ENCODE measurements at regions not wholly inside any gene's neighbourhood (a gene's known extent, or its start where the extent isn't known, plus 50 kb on each side); places are given as distances from the start of the nearest gene placed in this dataset.
A peak's percentile ranks its signal among the peaks of the same experiment; 100 is the strongest.

GRCh38 chr12:98146043-98146442 lies 369.3 kb upstream of the TMPO start:
- no peak for DNase-seq (ENCODE audit: low spot score)

GRCh38 chr12:98146487-98146886 lies 368.9 kb upstream of the TMPO start:
- no peak for DNase-seq (ENCODE audit: low spot score)

GRCh38 chr12:98149270-98149669 lies 366.1 kb upstream of the TMPO start:
- no peak for DNase-seq (ENCODE audit: low spot score)

GRCh38 chr12:98149691-98150210 lies 365.6 kb upstream of the TMPO start:
- DNase-seq (ENCODE audit: low spot score) = no peak

GRCh38 chr12:98151105-98151590 lies 364.2 kb upstream of the TMPO start:
- no peak for DNase-seq (ENCODE audit: low spot score)

GRCh38 chr12:98151984-98152383 lies 363.4 kb upstream of the TMPO start:
- DNase-seq (ENCODE audit: low spot score) = no peak

GRCh38 chr12:98154850-98155249 lies 360.5 kb upstream of the TMPO start:
- peak; percentile 47 for DNase-seq (ENCODE audit: low spot score)

GRCh38 chr12:98156697-98157096 lies 358.7 kb upstream of the TMPO start:
- DNase-seq (ENCODE audit: low spot score) = no peak

- DNase-seq (ENCODE audit: low spot score) = no peak
Observed at GRCh38 chr12:98162906-98163678, 352.3 kb upstream of the TMPO start.

GRCh38 chr12:98172304-98172703 lies 343.1 kb upstream of the TMPO start:
- DNase-seq (ENCODE audit: low spot score) = no peak

- no peak for DNase-seq (ENCODE audit: low spot score)
Observed at GRCh38 chr12:98172801-98173200, 342.6 kb upstream of the TMPO start.

- no peak for DNase-seq (ENCODE audit: low spot score)
Observed at GRCh38 chr12:98173773-98174427, 341.5 kb upstream of the TMPO start.

GRCh38 chr12:98174428-98174809 lies 341.0 kb upstream of the TMPO start:
- no peak for DNase-seq (ENCODE audit: low spot score)

GRCh38 chr12:98178126-98178525 lies 337.3 kb upstream of the TMPO start:
- no peak for DNase-seq (ENCODE audit: low spot score)

- DNase-seq (ENCODE audit: low spot score) = no peak
Observed at GRCh38 chr12:98179151-98179550, 336.2 kb upstream of the TMPO start.

GRCh38 chr12:98180603-98181002 lies 334.8 kb upstream of the TMPO start:
- DNase-seq (ENCODE audit: low spot score) = no peak

- no peak for DNase-seq (ENCODE audit: low spot score)
Observed at GRCh38 chr12:98182821-98183220, 332.6 kb upstream of the TMPO start.

GRCh38 chr12:98185606-98186005 lies 329.8 kb upstream of the TMPO start:
- no peak for DNase-seq (ENCODE audit: low spot score)

- DNase-seq (ENCODE audit: low spot score) = no peak
Observed at GRCh38 chr12:98188650-98189077, 326.7 kb upstream of the TMPO start.

- DNase-seq (ENCODE audit: low spot score) = no peak
Observed at GRCh38 chr12:98194591-98194990, 320.8 kb upstream of the TMPO start.

- DNase-seq (ENCODE audit: low spot score) = no peak
Observed at GRCh38 chr12:98198261-98198982, 317.0 kb upstream of the TMPO start.

- no peak for DNase-seq (ENCODE audit: low spot score)
Observed at GRCh38 chr12:98208816-98209215, 306.6 kb upstream of the TMPO start.

All from ureter (tissue), 1 donor.